H1 (cell line): ENCODE measurements at regions not wholly inside any gene's neighbourhood (a gene's known extent, or its start where the extent isn't known, plus 50 kb on each side); places are given as distances from the start of the nearest gene placed in this dataset.

Experiments
- RXRA ChIP-seq: IDR thresholded peaks from 2 replicates; pipeline ENCODE4 v1.6.1; 2011; ENCODE audit warnings: low read depth, mild to moderate bottlenecking, low read length, moderate library complexity; ENCODE audit not compliant: insufficient read depth
- TAF7 ChIP-seq: optimal IDR thresholded peaks from 2 replicates; pipeline ENCODE3; 2011; ENCODE audit warnings: low read depth, mild to moderate bottlenecking, inconsistent platforms, low read length, moderate library complexity, borderline replicate concordance

DNA sequence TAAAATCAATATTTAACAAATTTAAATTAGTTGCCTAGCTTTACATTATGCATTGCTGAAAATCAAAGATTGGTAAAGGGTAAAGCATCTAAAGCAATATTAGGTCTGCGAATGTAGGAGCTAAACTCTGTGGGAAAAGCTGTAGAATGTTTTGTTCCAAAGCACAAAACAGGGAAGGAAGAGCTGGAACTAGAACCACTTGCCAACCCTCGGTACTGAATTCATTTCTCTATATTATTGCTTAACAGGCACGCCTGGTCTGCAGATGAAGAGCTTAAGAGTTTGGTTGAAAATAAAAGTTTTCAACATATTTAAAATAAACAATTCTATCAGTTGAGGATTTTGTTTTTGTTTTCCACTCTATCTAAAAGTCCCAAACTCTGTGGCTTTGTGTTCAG is 1252.8 kb upstream of the SEL1L start (continued):
- TF ChIP-seq RXRA (no peak), TAF7 (no peak)
